H1 (cell line): ENCODE measurements at regions not wholly inside any gene's neighbourhood (a gene's known extent, or its start where the extent isn't known, plus 50 kb on each side); places are given as distances from the start of the nearest gene placed in this dataset.

Experiments used
- CHD7 ChIP-seq: fragments of 300-600 bp; sonication (generic); IDR thresholded peaks from 2 replicates; pipeline ENCODE4 v1.7.1; 2012; ENCODE audit warnings: low read length, moderate library complexity, mild to moderate bottlenecking, inconsistent platforms; ENCODE audit not compliant: insufficient replicate concordance
- KDM5A ChIP-seq: fragments of 200-600 bp; IDR thresholded peaks from 2 replicates; pipeline ENCODE4 v1.7.1; 2012; ENCODE audit warnings: mild to moderate bottlenecking, low read length, inconsistent platforms, mixed read lengths
- SRF ChIP-seq: IDR thresholded peaks from 2 replicates; pipeline ENCODE4 v1.6.1; 2011; ENCODE audit warnings: mild to moderate bottlenecking, low read depth, low read length, moderate library complexity

GRCh38 chr5:167595196-167595595, 696.2 kb upstream of the WWC1 start (continued):
- TF ChIP-seq CHD7 = no peak
- TF ChIP-seq SRF = no peak
- no peak for TF ChIP-seq KDM5A
